Testis (tissue), 2 donors: ENCODE measurements at regions not wholly inside any gene's neighbourhood (a gene's known extent, or its start where the extent isn't known, plus 50 kb on each side); places are given as distances from the start of the nearest gene placed in this dataset.

Experiments used
- POLR2A ChIP-seq: fragments of 450-650 bp; IDR thresholded peaks from one replicate; pipeline ENCODE4 v1.6.1; 2017; ENCODE audit warnings: antibody characterized with exemption, mild to moderate bottlenecking, moderate library complexity
- TF ChIP-seq, protein P1 (sequence below), 3 experiments: fragments of 450-650 bp in 2 of 3; fragments of 200-600 bp in 1 of 3; sonication (generic) in 1 of 3; IDR thresholded peaks; one replicate each; pipeline ENCODE4 v1.5.1; 2016 to 2019; ENCODE audit warnings: antibody characterized with exemption in 3 of 3, mild to moderate bottlenecking in 2 of 3, moderate library complexity in 1 of 3

DNA sequence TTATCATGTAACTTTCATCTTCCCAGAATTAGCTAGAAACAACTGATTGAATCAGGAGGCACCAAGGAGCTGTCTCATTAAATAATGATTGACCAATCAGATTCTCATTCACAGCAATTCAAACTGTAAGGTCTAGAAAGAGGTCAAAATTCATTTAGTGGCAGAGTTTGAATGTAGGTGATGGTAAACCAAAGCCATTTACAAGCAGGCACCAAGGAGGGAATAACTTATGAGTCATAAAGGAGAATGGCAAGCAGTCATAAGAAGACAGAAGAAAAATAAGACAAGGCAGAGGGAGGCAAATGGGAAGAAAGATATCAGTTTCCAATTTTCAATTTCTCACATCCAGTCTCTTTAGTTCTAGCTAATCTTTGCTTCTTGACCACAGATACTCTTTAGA, 52.9 kb upstream of the DEFB112 start:
- TF ChIP-seq, protein P1, sequence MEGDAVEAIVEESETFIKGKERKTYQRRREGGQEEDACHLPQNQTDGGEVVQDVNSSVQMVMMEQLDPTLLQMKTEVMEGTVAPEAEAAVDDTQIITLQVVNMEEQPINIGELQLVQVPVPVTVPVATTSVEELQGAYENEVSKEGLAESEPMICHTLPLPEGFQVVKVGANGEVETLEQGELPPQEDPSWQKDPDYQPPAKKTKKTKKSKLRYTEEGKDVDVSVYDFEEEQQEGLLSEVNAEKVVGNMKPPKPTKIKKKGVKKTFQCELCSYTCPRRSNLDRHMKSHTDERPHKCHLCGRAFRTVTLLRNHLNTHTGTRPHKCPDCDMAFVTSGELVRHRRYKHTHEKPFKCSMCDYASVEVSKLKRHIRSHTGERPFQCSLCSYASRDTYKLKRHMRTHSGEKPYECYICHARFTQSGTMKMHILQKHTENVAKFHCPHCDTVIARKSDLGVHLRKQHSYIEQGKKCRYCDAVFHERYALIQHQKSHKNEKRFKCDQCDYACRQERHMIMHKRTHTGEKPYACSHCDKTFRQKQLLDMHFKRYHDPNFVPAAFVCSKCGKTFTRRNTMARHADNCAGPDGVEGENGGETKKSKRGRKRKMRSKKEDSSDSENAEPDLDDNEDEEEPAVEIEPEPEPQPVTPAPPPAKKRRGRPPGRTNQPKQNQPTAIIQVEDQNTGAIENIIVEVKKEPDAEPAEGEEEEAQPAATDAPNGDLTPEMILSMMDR (IDR thresholded peaks at IDR 0.05): no peak
- TF ChIP-seq POLR2A: no peak
